ENCODE measurements at regions not wholly inside any gene's neighbourhood (a gene's known extent, or its start where the extent isn't known, plus 50 kb on each side); places are given as distances from the start of the nearest gene placed in this dataset.
"Not testable (repeated sequence)": the region's sequence is repeated elsewhere in the genome, so short reads cannot be mapped to it uniquely, and the experiment has no call there.

DNA sequence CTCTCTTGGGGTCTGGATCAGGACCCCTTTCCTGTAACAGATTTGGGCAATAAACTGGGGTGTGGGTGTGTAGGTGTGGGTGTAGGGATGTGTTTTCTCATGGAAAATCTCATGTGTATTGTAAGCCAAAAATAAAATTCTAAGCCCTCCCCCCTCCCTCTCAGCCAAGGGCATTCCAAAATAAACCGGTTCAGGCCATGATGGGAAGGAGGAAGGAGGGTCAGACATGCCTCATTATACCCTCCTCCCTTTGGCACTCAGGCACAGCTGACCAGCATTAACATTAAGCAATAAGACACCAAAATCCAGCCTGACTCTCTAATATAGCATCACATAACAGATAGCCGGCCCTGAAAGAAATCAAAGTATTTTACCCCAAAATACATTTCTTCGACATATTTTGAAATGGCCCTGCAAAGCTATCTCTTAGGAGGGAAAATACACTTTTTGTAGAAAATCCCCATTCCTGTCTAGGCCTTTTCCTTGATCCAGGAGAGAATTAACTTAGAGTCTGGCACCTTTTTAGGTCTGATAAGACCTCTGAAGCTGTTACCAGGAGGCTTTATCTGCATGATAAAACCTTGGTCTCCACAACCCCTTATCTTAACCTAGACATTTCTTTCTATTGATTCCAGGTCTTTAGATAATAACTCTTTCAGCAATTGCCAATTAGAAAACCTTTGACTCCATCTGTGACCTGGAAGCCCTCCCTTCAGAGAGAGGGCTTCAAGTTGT is 128.7 kb upstream of the COL5A2 start:
- H3K9me3 Mint-ChIP-seq, result no peaks in the 10 kb centered on the region
- no peak overlapping the region for H3K4me3 Mint-ChIP-seq
- H3K27me3 Mint-ChIP-seq (ENCODE audit: low read depth, poor library complexity), result no peaks in the 10 kb centered on the region
- no peak for DNase-seq
- H3K4me1 Mint-ChIP-seq, result no peaks in the 10 kb centered on the region
- H3K27ac Mint-ChIP-seq, result no peak overlapping the region
- TF ChIP-seq, protein P1, sequence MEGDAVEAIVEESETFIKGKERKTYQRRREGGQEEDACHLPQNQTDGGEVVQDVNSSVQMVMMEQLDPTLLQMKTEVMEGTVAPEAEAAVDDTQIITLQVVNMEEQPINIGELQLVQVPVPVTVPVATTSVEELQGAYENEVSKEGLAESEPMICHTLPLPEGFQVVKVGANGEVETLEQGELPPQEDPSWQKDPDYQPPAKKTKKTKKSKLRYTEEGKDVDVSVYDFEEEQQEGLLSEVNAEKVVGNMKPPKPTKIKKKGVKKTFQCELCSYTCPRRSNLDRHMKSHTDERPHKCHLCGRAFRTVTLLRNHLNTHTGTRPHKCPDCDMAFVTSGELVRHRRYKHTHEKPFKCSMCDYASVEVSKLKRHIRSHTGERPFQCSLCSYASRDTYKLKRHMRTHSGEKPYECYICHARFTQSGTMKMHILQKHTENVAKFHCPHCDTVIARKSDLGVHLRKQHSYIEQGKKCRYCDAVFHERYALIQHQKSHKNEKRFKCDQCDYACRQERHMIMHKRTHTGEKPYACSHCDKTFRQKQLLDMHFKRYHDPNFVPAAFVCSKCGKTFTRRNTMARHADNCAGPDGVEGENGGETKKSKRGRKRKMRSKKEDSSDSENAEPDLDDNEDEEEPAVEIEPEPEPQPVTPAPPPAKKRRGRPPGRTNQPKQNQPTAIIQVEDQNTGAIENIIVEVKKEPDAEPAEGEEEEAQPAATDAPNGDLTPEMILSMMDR (IDR thresholded peaks at IDR 0.05), result no peak
- H3K36me3 Mint-ChIP-seq (ENCODE audit: low read depth), result no peaks in the 10 kb centered on the region

DNA sequence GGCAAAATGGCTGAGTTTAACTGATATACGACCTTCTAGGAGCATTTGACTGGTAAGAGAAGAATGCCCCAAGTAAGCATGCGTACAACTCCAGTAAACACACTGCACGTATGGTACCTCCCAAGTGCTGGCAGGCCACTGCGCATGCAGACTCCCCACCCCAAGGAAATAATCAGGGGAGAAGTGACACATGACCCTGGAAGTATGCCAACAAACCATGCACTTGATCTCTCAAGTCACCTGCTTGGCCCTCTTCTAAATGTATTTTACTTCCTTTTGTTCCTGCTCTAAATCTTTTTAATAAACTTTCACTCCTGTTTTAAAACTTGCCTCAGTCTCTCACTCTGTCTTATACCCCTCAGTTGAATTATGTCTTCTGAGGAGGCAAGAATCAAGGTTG is 129.8 kb upstream of the COL5A2 start:
- Mint-ChIP-seq H3K4me1 (no peaks in the 10 kb centered on the region), H3K27me3 (ENCODE audit: low read depth, poor library complexity) (no peaks in the 10 kb centered on the region), H3K4me3 (no peak overlapping the region), H3K27ac (no peak overlapping the region), H3K36me3 (ENCODE audit: low read depth) (no peaks in the 10 kb centered on the region), H3K9me3 (no peaks in the 10 kb centered on the region)
- TF ChIP-seq, protein P1 (IDR thresholded peaks at IDR 0.05), result no peak
- DNase-seq, result no peak

- no peaks in the 10 kb centered on the region for H3K27me3 Mint-ChIP-seq (ENCODE audit: low read depth, poor library complexity)
- DNase-seq, result no peak
- no peak overlapping the region for H3K27ac Mint-ChIP-seq
- H3K4me3 Mint-ChIP-seq, result no peak overlapping the region
- H3K4me1 Mint-ChIP-seq, result no peaks in the 10 kb centered on the region
- TF ChIP-seq, protein P1 (IDR thresholded peaks at IDR 0.05), result no peak
- no peaks in the 10 kb centered on the region for H3K36me3 Mint-ChIP-seq (ENCODE audit: low read depth)
- H3K9me3 Mint-ChIP-seq, result peaks cover 6% of the 10 kb centered on the region
Measured at GRCh38 chr2:189312211-189312610, 129.1 kb upstream of the WDR75 start.

GRCh38 chr2:189312643-189313042 is 128.6 kb upstream of the WDR75 start:
- no peak for DNase-seq
- TF ChIP-seq, protein P1 (IDR thresholded peaks at IDR 0.05), result no peak
- Mint-ChIP-seq H3K27me3 (ENCODE audit: low read depth, poor library complexity) (no peaks in the 10 kb centered on the region), H3K9me3 (peaks cover 6% of the 10 kb centered on the region), H3K27ac (no peak overlapping the region), H3K4me3 (no peak overlapping the region), H3K4me1 (no peaks in the 10 kb centered on the region), H3K36me3 (ENCODE audit: low read depth) (no peaks in the 10 kb centered on the region)

GRCh38 chr2:189318761-189319160 is 122.5 kb upstream of the WDR75 start:
- no peaks in the 10 kb centered on the region for H3K4me1 Mint-ChIP-seq
- no peak overlapping the region for H3K4me3 Mint-ChIP-seq
- DNase-seq, result no peak
- H3K27me3 Mint-ChIP-seq (ENCODE audit: low read depth, poor library complexity), result peaks cover 2% of the 10 kb centered on the region
- TF ChIP-seq, protein P1 (IDR thresholded peaks at IDR 0.05), result no peak
- H3K27ac Mint-ChIP-seq, result no peak overlapping the region
- H3K36me3 Mint-ChIP-seq (ENCODE audit: low read depth), result peaks cover 10% of the 10 kb centered on the region
- H3K9me3 Mint-ChIP-seq, result peaks cover 44% of the 10 kb centered on the region

DNA sequence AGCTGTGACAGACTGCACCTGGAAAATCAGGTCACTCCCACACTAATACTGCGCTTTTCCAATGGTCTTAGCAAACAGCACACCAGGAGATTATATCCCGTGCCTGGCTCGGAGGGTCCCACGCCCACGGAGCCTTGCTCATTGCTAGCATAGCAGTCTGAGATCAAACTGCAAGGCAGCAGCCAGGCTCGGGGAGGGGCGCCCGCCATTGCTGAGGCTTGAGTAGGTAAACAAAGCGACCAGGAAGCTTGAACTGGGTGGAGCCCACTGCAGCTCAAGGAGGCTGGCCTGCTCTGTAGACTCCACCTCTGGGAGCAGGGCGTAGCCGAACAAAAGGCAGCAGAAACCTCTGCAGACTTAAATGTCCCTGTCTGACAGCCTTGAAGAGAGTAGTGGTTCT is 121.8 kb upstream of the WDR75 start:
- DNase-seq; H3K27me3 Mint-ChIP-seq (ENCODE audit: low read depth, poor library complexity): not testable (repeated sequence)
- H3K9me3 Mint-ChIP-seq, result peaks cover 44% of the 10 kb centered on the region

More for the DNA sequence above, 121.8 kb upstream of the WDR75 start:
- not testable (repeated sequence) for H3K4me1 Mint-ChIP-seq; H3K4me3 Mint-ChIP-seq; H3K27ac Mint-ChIP-seq; H3K36me3 Mint-ChIP-seq (ENCODE audit: low read depth)
